ENCODE measurements at regions not wholly inside any gene's neighbourhood (a gene's known extent, or its start where the extent isn't known, plus 50 kb on each side); places are given as distances from the start of the nearest gene placed in this dataset.
A peak's percentile ranks its signal among the peaks of the same experiment; 100 is the strongest.
"Not testable (repeated sequence)": the region's sequence is repeated elsewhere in the genome, so short reads cannot be mapped to it uniquely, and the experiment has no call there.

- not testable (repeated sequence) for H3K4me3 ChIP-seq (replicated peaks in 1 of 2; ENCODE audit: low read depth in 2 of 2, low read length in 2 of 2)
- DNase-seq (ENCODE audit: low read depth in 2 of 2): peak in 1 of 2 donors; percentile 2
These were observed 190.7 kb upstream of the VIPR2 start for GRCh38 chr7:159335181-159335926.

GRCh38 chr7:159332854-159333479 is 188.3 kb upstream of the VIPR2 start:
- not testable (repeated sequence) for DNase-seq (ENCODE audit: low read depth in 2 of 2); H3K4me3 ChIP-seq (replicated peaks in 1 of 2; ENCODE audit: low read depth in 2 of 2, low read length in 2 of 2)

GRCh38 chr7:159331462-159331861 is 186.8 kb upstream of the VIPR2 start:
- H3K4me3 ChIP-seq (replicated peaks in 1 of 2; ENCODE audit: low read depth in 2 of 2, low read length in 2 of 2): no peak overlapping the region
- DNase-seq (ENCODE audit: low read depth in 2 of 2): no peak
- TF ChIP-seq CTCF (IDR thresholded peaks at IDR 0.05; ENCODE audit: low read depth, low read length): no peak

- no peak for TF ChIP-seq CTCF (IDR thresholded peaks at IDR 0.05; ENCODE audit: low read depth, low read length)
- H3K4me3 ChIP-seq (replicated peaks in 1 of 2; ENCODE audit: low read depth in 2 of 2, low read length in 2 of 2): no peak overlapping the region
- DNase-seq (ENCODE audit: low read depth in 2 of 2): no peak
These were observed 185.2 kb upstream of the VIPR2 start for GRCh38 chr7:159329818-159330378.

GRCh38 chr7:159328096-159328495 is 183.4 kb upstream of the VIPR2 start:
- H3K4me3 ChIP-seq (replicated peaks in 1 of 2; ENCODE audit: low read depth in 2 of 2, low read length in 2 of 2): no peak overlapping the region
- DNase-seq (ENCODE audit: low read depth in 2 of 2): peak in 1 of 2 donors; percentile 2
- TF ChIP-seq CTCF (IDR thresholded peaks at IDR 0.05; ENCODE audit: low read depth, low read length): no peak

- DNase-seq (ENCODE audit: low read depth in 2 of 2): no peak
- TF ChIP-seq CTCF (IDR thresholded peaks at IDR 0.05; ENCODE audit: low read depth, low read length): no peak
- H3K4me3 ChIP-seq (replicated peaks in 1 of 2; ENCODE audit: low read depth in 2 of 2, low read length in 2 of 2): no peak overlapping the region
These were observed 178.7 kb upstream of the VIPR2 start for GRCh38 chr7:159323359-159323758.

GRCh38 chr7:159321278-159321677 is 176.6 kb upstream of the VIPR2 start:
- no peak for DNase-seq (ENCODE audit: low read depth in 2 of 2)
- no peak for TF ChIP-seq CTCF (IDR thresholded peaks at IDR 0.05; ENCODE audit: low read depth, low read length)
- H3K4me3 ChIP-seq (replicated peaks in 1 of 2; ENCODE audit: low read depth in 2 of 2, low read length in 2 of 2): no peak overlapping the region

Measured in cardiac fibroblast (primary cell).